Natural killer cell (primary cell): ENCODE measurements at regions not wholly inside any gene's neighbourhood (a gene's known extent, or its start where the extent isn't known, plus 50 kb on each side); places are given as distances from the start of the nearest gene placed in this dataset.

Source experiments
- ATAC-seq, 3 donors: fragments of 150-1000 bp in 2 of 3; fragments of 200-7000 bp in 1 of 3; cut with Tn5 transposase; 1 replicate in 1 of 3; 2 replicates in 2 of 3; pipeline ENCODE4 v1.10.0; 2021; ENCODE audit warnings: mild to moderate bottlenecking in 2 of 3, moderate library complexity in 2 of 3
- DNase-seq, 2 donors: peaks; one replicate each; pipeline versions ENCODE4 v3.0.0 to v3.0.0-alpha.2; 2013 to 2021; ENCODE audit warnings: mixed read lengths in 1 of 2
- H3K27ac ChIP-seq: one replicate; pipeline ENCODE4 v1.5.1; 2013; ENCODE audit warnings: mild to moderate bottlenecking, low read length
- H3K27me3 ChIP-seq: one replicate; pipeline ENCODE4 v1.6.1; 2013; ENCODE audit warnings: low read length; ENCODE audit not compliant: control insufficient read depth, insufficient read depth
- H3K36me3 ChIP-seq: one replicate; pipeline ENCODE4 v1.6.1; 2013; ENCODE audit warnings: low read length; ENCODE audit not compliant: control insufficient read depth, insufficient read depth
- H3K4me1 ChIP-seq: one replicate; pipeline ENCODE4 v1.6.1; 2013; ENCODE audit warnings: low read length; ENCODE audit not compliant: control insufficient read depth, insufficient read depth
- H3K4me3 ChIP-seq: one replicate; pipeline ENCODE4 v1.5.1; 2013; ENCODE audit warnings: low read length
- H3K9me3 ChIP-seq: one replicate; pipeline ENCODE4 v1.6.1; 2013; ENCODE audit warnings: low read length; ENCODE audit not compliant: control insufficient read depth, insufficient read depth
- H3K27ac Mint-ChIP-seq, 2 donors: one replicate each; pipeline ENCODE4 v1.8.0; 2022; ENCODE audit warnings: mild to moderate bottlenecking in 2 of 2, mixed read lengths in 2 of 2, moderate library complexity in 1 of 2
- H3K27me3 Mint-ChIP-seq, 2 donors: one replicate each; pipeline ENCODE4 v1.8.0; 2022; ENCODE audit warnings: low read depth in 2 of 2, mixed read lengths in 2 of 2
- H3K36me3 Mint-ChIP-seq: one replicate; pipeline ENCODE4 v1.8.0; 2022; ENCODE audit warnings: mixed read lengths
- H3K4me1 Mint-ChIP-seq, 2 donors: one replicate each; pipeline ENCODE4 v1.8.0; 2022; ENCODE audit warnings: mixed read lengths in 2 of 2
- H3K4me3 Mint-ChIP-seq: one replicate; pipeline ENCODE4 v1.8.0; 2022; ENCODE audit warnings: mild to moderate bottlenecking, moderate library complexity, mixed read lengths
- H3K9me3 Mint-ChIP-seq, 2 donors: one replicate each; pipeline ENCODE4 v1.8.0; 2022; ENCODE audit warnings: mixed read lengths in 2 of 2
- CTCF ChIP-seq: fragments of 200-600 bp; IDR thresholded peaks from one replicate; pipeline ENCODE4 v1.8.0; 2022; ENCODE audit warnings: antibody characterized with exemption
- WGBS: methylation state at CpG from one replicate; pipeline ENCODE4 v1.1.7; 2013; ENCODE audit warnings: missing lambda C conversion rate; ENCODE audit not compliant: insufficient coverage; 5-methylcytosine and 5-hydroxymethylcytosine counted together
- intact Hi-C: fragments of 100-400 bp; cut with micrococcal nuclease; formaldehyde crosslinking; loops from one replicate; pipeline ENCODE4 v1.14.2; 2022

GRCh38 chr2:129301431-129301913 is 678.0 kb upstream of the RAB6C start:
- no peaks in the 10 kb centered on the region for H3K9me3 ChIP-seq
- H3K4me3 Mint-ChIP-seq: no peak overlapping the region
- no peaks in the 10 kb centered on the region for H3K27me3 ChIP-seq
- no peaks in the 10 kb centered on the region for H3K27me3 Mint-ChIP-seq
- intact Hi-C loops: no loop called here
- no peak overlapping the region for H3K4me3 ChIP-seq
- no peak for ATAC-seq
- H3K36me3 ChIP-seq: no peaks in the 10 kb centered on the region
- no peak overlapping the region for H3K27ac Mint-ChIP-seq
- no peaks in the 10 kb centered on the region for H3K36me3 Mint-ChIP-seq
- no peak overlapping the region for H3K27ac ChIP-seq
- H3K9me3 Mint-ChIP-seq: no peaks in the 10 kb centered on the region
- WGBS: 82% methylated on average over 5 of the region's 5 CpGs
- H3K4me1 Mint-ChIP-seq: no peaks in the 10 kb centered on the region
- H3K4me1 ChIP-seq: no peaks in the 10 kb centered on the region
- no peak for TF ChIP-seq CTCF
- no peak for DNase-seq

- no peak for DNase-seq
- Histone ChIP-seq H3K4me3 (no peak overlapping the region), H3K4me1 (no peaks in the 10 kb centered on the region), H3K9me3 (no peaks in the 10 kb centered on the region), H3K27me3 (no peaks in the 10 kb centered on the region), H3K36me3 (no peaks in the 10 kb centered on the region), H3K27ac (no peak overlapping the region)
- Mint-ChIP-seq H3K4me3 (no peak overlapping the region), H3K27me3 (no peaks in the 10 kb centered on the region), H3K27ac (no peak overlapping the region), H3K9me3 (no peaks in the 10 kb centered on the region), H3K4me1 (no peaks in the 10 kb centered on the region), H3K36me3 (no peaks in the 10 kb centered on the region)
- 72% methylated on average over 4 of the region's 6 CpGs for WGBS
- no peak for ATAC-seq
- intact Hi-C loops: no loop called here
- no peak for TF ChIP-seq CTCF
These were observed 677.4 kb upstream of the RAB6C start for GRCh38 chr2:129302106-129302505.

GRCh38 chr2:129302561-129303183 is 676.8 kb upstream of the RAB6C start:
- DNase-seq: no peak

More at GRCh38 chr2:129302561-129303183, 676.8 kb upstream of the RAB6C start:
- Histone ChIP-seq H3K27ac (no peak overlapping the region), H3K4me3 (no peak overlapping the region), H3K9me3 (no peaks in the 10 kb centered on the region), H3K4me1 (no peaks in the 10 kb centered on the region), H3K27me3 (no peaks in the 10 kb centered on the region), H3K36me3 (no peaks in the 10 kb centered on the region)
- Mint-ChIP-seq H3K4me3 (no peak overlapping the region), H3K27me3 (no peaks in the 10 kb centered on the region), H3K27ac (no peak overlapping the region), H3K4me1 (no peaks in the 10 kb centered on the region), H3K9me3 (no peaks in the 10 kb centered on the region), H3K36me3 (no peaks in the 10 kb centered on the region)
- no peak for TF ChIP-seq CTCF
- WGBS: 88% methylated on average over 3 of the region's 6 CpGs
- intact Hi-C loops: no loop called here
- ATAC-seq: no peak
